ENCODE measurements at regions not wholly inside any gene's neighbourhood (a gene's known extent, or its start where the extent isn't known, plus 50 kb on each side); places are given as distances from the start of the nearest gene placed in this dataset.

GRCh38 chr10:124288486-124288885 is 130.2 kb downstream of the OAT start:
- DNase-seq (ENCODE audit: low read depth, low spot score): no peak

DNA sequence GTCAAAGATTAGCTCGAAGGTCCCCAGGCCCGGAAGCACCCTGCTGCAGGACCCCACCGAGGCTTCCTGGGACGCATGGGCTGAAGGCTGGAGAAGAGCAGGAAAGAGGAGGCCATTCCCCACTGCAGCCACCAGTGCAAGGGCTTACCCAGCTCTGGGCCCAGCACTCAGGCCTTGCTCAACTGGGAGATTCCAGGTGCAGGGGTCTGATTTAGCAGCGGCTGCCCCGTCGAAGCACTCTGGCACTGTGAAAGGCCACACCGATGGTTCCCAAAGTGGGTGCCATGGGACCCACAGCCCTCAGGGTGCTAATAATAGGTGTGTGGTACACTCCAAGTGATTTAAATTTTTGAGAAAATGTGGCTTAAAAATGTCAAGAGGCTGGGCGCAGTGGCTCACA is 130.9 kb downstream of the OAT start:
- no peak for DNase-seq (ENCODE audit: low read depth, low spot score)

GRCh38 chr10:124287071-124287685 is 131.5 kb downstream of the OAT start:
- no peak for DNase-seq (ENCODE audit: low read depth, low spot score)

- no peak for DNase-seq (ENCODE audit: low read depth, low spot score)
These were observed 132.1 kb downstream of the OAT start for GRCh38 chr10:124286621-124287020.

DNA sequence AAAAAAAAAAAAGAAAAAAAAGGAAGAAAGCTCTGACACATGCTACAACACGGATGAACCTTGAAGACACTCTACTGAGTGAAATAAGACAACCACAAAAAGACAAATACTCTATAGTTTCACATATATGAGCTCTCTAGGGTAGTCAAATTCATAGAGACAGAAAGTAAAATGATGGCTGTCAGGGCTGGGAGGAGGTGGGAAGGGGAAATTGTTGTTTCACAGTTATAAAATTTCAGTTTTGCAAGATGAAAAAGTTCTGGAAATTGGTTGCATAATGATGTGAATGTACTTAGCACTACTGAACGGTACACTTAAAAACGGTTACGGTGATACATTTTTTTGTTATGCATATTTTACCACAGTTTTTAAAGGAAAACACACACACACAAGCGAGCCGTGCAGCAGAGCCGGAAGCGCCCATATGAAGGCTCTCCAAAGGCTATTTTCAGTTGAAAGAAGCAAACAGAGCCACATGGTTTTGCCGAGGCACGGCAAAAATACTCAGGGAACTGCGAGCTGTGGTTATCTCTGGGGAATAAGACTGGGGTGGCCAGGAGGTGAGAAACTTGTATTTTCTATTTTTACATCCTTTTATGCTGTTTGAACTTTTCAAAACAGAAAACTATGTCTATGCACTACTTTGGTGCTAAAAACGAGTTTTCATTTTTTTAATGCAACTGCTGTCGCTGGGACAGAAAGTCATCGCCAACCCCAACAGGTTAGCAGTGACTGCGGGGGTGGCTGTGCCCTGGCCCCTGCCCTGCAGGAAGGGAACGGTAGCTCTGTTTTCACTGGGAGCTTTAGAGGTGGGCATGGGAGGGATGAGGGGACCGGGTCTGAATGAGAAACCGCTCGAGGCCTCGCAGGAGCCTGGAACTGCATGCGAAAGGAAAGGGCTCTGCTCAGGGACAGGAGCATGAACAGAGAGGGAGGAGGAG is 132.9 kb downstream of the OAT start:
- DNase-seq (ENCODE audit: low read depth, low spot score): no peak

GRCh38 chr10:124283949-124284250 is 134.8 kb downstream of the OAT start:
- DNase-seq (ENCODE audit: low read depth, low spot score): no peak

GRCh38 chr10:124283215-124283948 is 135.3 kb downstream of the OAT start:
- DNase-seq (ENCODE audit: low read depth, low spot score): no peak

GRCh38 chr10:124282326-124282725 is 136.4 kb downstream of the OAT start:
- DNase-seq (ENCODE audit: low read depth, low spot score): no peak

DNA sequence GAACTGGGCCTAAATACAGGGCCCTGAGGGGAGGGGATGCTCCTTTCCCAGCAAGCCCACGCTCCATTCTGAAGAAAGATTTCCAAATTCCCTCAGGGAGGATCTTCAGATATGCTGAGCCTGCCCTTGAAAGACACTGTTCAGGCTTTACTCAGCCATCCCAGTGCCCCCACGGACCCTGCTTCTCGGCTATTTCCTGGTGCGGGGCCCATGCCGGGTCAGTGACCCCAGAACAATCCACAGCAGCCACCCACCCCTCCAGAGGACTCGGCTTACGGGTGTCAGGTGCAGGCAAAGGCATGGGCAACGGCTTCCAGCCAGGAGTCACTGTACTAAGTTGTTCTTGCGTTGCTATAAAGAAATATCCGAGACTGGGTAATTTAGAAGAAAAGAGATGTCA is 137.1 kb downstream of the OAT start:
- no peak for DNase-seq (ENCODE audit: low read depth, low spot score)

GRCh38 chr10:124280916-124281315 is 137.8 kb downstream of the OAT start:
- DNase-seq (ENCODE audit: low read depth, low spot score): no peak

DNA sequence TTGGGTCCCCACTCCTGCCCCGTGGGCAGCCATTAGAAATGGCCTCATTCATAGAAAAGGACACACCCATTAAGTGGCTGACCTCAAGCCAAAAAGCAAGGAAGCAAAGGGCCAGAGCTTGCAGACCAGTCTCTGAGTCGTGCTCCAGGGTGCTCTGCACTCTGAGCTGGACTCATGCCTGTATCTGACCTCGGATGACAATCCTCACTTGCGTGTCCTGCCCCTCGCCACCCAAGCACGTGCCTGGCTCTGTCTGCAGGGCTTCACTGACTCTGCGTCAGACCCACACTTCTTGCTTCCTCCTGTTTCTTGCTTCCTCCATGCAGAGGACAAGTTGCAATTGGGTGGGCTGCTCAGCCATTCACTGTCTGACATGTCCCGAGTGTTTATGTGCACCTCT is 138.8 kb downstream of the OAT start:
- no peak for DNase-seq (ENCODE audit: low read depth, low spot score)

- DNase-seq (ENCODE audit: low read depth, low spot score): no peak
These were observed 139.4 kb downstream of the OAT start for GRCh38 chr10:124279298-124279697.

GRCh38 chr10:124278356-124278755 is 140.4 kb downstream of the OAT start:
- no peak for DNase-seq (ENCODE audit: low read depth, low spot score)

GRCh38 chr10:124273141-124273540 is 145.6 kb downstream of the OAT start:
- no peak for DNase-seq (ENCODE audit: low read depth, low spot score)

DNA sequence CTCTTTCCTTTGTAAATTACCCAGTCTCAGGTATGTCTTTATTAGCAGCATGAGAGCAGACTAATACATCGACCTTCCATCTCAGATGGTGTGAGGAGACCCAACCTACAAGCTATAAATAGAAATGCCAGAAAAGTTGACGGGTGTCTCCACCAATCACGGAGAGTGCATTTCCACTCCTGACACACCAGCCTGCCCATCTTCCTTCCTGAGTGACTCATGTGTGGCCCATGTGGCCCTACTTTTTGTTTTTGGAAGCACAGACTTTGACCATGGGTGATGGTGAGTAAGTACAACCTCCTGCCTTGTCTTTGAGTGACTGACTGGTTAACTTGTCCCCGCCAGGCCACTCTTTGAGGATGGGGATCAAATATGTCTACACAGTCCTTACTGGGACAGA is 147.0 kb downstream of the OAT start:
- DNase-seq (ENCODE audit: low read depth, low spot score): no peak

- no peak for DNase-seq (ENCODE audit: low read depth, low spot score)
These were observed 148.0 kb downstream of the OAT start for GRCh38 chr10:124270530-124271327.

GRCh38 chr10:124268976-124269375 is 149.7 kb downstream of the OAT start:
- no peak for DNase-seq (ENCODE audit: low read depth, low spot score)

- DNase-seq (ENCODE audit: low read depth, low spot score): no peak
These were observed 150.7 kb downstream of the OAT start for GRCh38 chr10:124267911-124268549.

- DNase-seq (ENCODE audit: low read depth, low spot score): no peak
These were observed 151.4 kb downstream of the OAT start for GRCh38 chr10:124267231-124267885.

DNA sequence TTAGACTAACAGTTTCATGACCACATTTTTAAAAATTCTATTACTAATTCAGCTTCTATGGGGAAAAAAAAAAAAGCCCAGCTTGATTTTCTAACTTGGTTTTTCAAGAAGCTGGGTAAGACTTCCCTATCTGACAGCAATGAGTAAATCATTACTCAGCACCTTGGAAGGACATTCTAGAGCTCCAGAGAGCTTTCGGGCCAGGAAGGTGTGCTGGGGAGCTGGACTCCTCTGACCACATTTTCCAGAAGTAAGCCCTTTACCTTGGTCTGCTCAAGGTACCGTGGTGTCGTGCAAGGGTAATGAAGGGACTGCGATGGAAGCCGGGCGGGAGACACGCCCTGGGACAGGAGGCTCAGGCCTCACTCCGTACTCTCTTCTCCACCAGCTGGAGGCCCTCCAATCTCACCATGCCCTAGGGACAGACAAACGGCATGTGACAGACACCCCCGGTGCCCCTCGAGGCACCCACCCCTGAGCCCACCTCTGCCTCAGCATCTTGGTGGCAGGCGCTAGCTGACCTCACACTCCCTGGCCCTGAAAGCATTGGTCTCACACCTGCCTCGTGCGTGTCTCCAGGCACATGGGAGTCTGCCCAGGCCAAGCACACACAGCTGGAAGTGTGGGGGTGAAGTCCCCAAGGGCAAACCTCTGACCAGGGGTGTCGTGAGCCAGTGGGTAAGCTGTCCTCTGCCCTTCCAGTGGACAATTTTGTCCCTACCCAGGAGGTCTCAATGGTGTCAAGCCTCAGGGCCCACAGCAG is 152.1 kb downstream of the OAT start:
- DNase-seq (ENCODE audit: low read depth, low spot score): no peak
